ENCODE measurements at regions not wholly inside any gene's neighbourhood (a gene's known extent, or its start where the extent isn't known, plus 50 kb on each side); places are given as distances from the start of the nearest gene placed in this dataset.
A peak's percentile ranks its signal among the peaks of the same experiment; 100 is the strongest.

- Histone ChIP-seq H2AK5ac (ENCODE audit: insufficient read length, low read length) (no peak overlapping the region), H3K9me3 (ENCODE audit: control insufficient read depth, low read depth, low read length) (no peaks in the 10 kb centered on the region), H2BK20ac (ENCODE audit: low read depth, low read length, poor library complexity, severe bottlenecking) (no peak overlapping the region), H4K5ac (ENCODE audit: insufficient read length, low read depth, low read length) (no peak overlapping the region), H3K79me2 (ENCODE audit: insufficient read depth, low read length) (no peaks in the 10 kb centered on the region), H3K23ac (ENCODE audit: insufficient read length, low read depth, low read length) (no peak overlapping the region), H4K91ac (ENCODE audit: insufficient read length, low read depth, low read length) (no peak overlapping the region), H2BK5ac (ENCODE audit: insufficient read length, low read length) (no peak overlapping the region), H3K27ac (ENCODE audit: insufficient read length, low read depth, low read length) (no peak overlapping the region), H3K18ac (ENCODE audit: insufficient read length, low read depth, low read length) (no peak overlapping the region), H2BK15ac (ENCODE audit: low read depth, low read length) (no peak overlapping the region), H4K8ac (replicated peaks; ENCODE audit: insufficient read length, low read depth, low read length) (no peak overlapping the region), H3K79me1 (ENCODE audit: insufficient read depth, low read depth, low read length, poor library complexity, severe bottlenecking) (no peaks in the 10 kb centered on the region), H3K14ac (ENCODE audit: insufficient read depth, low read length) (no peak overlapping the region), H3K4ac (ENCODE audit: low read depth, low read length) (no peak overlapping the region), H2BK120ac (ENCODE audit: low read depth, low read length, poor library complexity, severe bottlenecking) (no peak overlapping the region), H3K9ac (ENCODE audit: extremely low read depth, insufficient read length, low read length) (no peak overlapping the region), H3T11ph (ENCODE audit: low read length) (no peak overlapping the region), H3K23me2 (ENCODE audit: insufficient read length, low read depth, low read length, poor library complexity, severe bottlenecking) (no peaks in the 10 kb centered on the region), H3K27me3 (ENCODE audit: insufficient read depth, low read length) (no peaks in the 10 kb centered on the region), H3K56ac (ENCODE audit: insufficient read length, low read depth, low read length) (no peak overlapping the region), H2BK12ac (ENCODE audit: insufficient read length, low read depth, low read length) (no peak overlapping the region), H2AFZ (ENCODE audit: low read length) (no peak overlapping the region), H4K20me1 (ENCODE audit: control insufficient read depth, insufficient read depth, insufficient read length) (no peaks in the 10 kb centered on the region), H3K4me2 (ENCODE audit: insufficient read depth, insufficient read length, low read length) (no peak overlapping the region), H3K4me1 (ENCODE audit: insufficient read depth, low read length) (no peaks in the 10 kb centered on the region)
- WGBS (ENCODE audit: extremely low coverage, insufficient read length, low lambda C conversion rate) = no CpG with 5 or more reads among the region's 2 CpGs
- peaks cover 2% of the 10 kb centered on the region; the same call in 1 of the 2 replicates for H3K27me3 Mint-ChIP-seq (ENCODE audit: low read depth)
- peaks cover 3 to 11% of the 10 kb centered on the region in 2 experiments for H3K4me1 Mint-ChIP-seq
- peak overlapping the region; percentile 2 to 4 (median 2); a peak in 2 of 7 replicates for H3K27ac Mint-ChIP-seq
- no peaks in the 10 kb centered on the region for H3K9me3 Mint-ChIP-seq
- TF ChIP-seq, protein P1, sequence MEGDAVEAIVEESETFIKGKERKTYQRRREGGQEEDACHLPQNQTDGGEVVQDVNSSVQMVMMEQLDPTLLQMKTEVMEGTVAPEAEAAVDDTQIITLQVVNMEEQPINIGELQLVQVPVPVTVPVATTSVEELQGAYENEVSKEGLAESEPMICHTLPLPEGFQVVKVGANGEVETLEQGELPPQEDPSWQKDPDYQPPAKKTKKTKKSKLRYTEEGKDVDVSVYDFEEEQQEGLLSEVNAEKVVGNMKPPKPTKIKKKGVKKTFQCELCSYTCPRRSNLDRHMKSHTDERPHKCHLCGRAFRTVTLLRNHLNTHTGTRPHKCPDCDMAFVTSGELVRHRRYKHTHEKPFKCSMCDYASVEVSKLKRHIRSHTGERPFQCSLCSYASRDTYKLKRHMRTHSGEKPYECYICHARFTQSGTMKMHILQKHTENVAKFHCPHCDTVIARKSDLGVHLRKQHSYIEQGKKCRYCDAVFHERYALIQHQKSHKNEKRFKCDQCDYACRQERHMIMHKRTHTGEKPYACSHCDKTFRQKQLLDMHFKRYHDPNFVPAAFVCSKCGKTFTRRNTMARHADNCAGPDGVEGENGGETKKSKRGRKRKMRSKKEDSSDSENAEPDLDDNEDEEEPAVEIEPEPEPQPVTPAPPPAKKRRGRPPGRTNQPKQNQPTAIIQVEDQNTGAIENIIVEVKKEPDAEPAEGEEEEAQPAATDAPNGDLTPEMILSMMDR (conservative IDR thresholded peaks at IDR 0.05) = no peak
- no peak overlapping the region for H3K4me3 Mint-ChIP-seq
- no peak for DNase-seq
- no peaks in the 10 kb centered on the region for H3K36me3 Mint-ChIP-seq (ENCODE audit: insufficient read depth in 1 of 3, low read depth in 3 of 3)
Measured at GRCh38 chr10:91689731-91690168, 56.9 kb upstream of the PPP1R3C start.
